Stimulated activated CD8-positive, alpha-beta memory T cell treated with anti-CD3 and anti-CD28 coated beads, Interleukin-12 subunit alpha, Interleukin-12 subunit beta, amount 100 ng/mL, for 24 hours (primary cell): ENCODE measurements at regions not wholly inside any gene's neighbourhood (a gene's known extent, or its start where the extent isn't known, plus 50 kb on each side); places are given as distances from the start of the nearest gene placed in this dataset.

ENCODE experiments used
- DNase-seq: peaks from one replicate; pipeline ENCODE4 v3.0.0-alpha.2; 2020; ENCODE audit errors: extremely low read depth

DNA sequence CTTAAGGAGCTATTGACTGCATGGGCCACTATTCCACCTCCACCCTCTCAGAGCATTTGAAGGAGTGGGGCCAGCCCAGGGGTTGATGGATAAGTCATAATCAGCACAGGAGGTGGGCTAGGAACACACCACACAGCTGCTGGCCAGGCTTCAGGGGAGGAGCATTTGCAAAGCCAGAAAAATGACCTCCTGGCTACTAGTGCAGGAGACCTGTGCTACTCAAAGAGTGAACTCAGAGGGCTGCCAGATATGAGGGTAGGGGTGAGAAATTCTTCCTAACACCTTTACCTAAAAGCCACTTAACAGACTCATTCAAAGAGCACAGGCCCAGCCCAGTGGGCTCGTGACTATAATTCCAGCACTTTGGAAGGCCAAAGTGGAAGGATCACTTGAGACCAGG is 210.8 kb downstream of the TBXT start:
- DNase-seq: no peak

- DNase-seq: no peak
Observed at GRCh38 chr6:165952514-165952913, 215.1 kb downstream of the TBXT start.

DNA sequence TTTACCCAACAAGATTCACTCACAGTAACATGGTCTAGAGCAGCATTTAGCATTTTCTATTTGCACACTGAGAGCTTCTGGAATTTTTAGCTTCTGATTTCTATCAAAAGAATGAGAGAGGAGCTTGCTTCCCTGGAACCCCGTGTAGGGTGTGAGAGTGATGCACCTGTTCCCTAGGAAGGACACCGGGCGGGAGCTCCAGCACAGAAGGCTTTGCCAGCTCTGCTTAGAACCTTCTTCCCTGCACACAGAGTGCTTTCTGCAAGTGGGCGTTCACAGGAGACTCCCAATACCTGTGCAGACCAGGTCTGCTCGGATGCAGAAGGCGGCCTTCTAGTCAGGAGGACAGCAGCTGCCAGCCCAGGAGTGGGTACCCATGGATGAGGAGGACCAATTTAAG is 217.3 kb downstream of the TBXT start:
- no peak for DNase-seq

- no peak for DNase-seq
Observed at GRCh38 chr6:165949324-165949723, 218.3 kb downstream of the TBXT start.

GRCh38 chr6:165944002-165944466 is 223.6 kb downstream of the TBXT start:
- DNase-seq: no peak

GRCh38 chr6:165941786-165942185 is 225.9 kb downstream of the TBXT start:
- DNase-seq: no peak

DNA sequence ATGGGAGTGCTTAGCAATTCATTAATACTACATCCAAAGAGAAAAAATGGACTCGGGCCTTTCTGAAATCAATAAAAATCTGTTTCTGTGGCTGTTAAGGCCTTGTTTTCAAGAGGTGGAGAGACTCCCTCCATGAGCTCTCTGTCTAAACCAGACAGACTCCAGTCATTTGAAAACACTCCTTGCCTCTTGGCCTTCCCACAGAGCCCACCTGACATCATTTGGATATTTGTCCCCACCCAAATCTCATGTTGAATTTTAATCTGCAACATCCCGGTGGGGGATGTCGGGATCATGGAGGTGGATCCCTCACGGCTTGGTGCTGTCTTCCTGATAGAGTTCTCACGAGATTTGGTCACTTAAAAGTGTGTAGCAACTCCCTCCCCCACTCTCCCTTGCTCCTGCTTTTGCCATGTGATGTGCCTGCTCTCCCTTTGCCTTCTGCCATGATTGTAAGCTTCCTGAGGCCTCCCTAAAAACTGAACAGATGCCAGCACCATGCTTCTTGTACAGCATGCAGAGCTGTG is 226.3 kb downstream of the TBXT start:
- no peak for DNase-seq

- no peak for DNase-seq
Observed at GRCh38 chr6:165940366-165940765, 227.3 kb downstream of the TBXT start.

DNA sequence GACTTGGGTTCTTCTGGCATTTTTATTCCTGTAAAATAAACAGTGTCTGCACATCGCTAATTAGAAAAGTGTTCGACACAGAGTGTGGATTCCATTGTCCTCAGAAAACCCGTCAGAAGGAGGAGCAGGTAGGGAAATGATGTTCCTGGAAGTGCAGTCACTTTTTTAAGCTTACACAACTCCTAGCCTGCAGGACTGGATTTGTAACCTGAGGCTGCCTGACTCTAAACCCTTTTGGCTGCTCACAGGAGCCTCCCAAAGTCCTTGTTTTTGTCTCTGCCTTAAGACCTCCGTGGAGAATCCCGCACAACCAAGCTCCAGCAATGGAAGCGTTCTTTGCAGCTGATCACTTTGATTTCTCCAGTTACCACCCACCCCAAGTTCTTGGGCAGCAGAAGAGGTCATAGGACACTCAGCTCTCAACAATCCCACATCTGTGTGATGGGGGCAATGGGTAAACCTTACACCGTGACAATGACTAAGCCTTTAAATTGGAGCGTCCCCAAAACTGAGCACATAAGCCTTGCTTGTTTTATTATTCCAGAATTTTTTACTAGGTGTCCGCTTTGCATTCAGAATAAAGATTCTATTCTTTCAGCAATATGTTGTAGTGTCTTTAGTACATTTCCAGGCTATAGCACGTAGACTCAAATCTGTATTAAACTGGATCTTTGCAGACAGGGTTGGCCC is 227.9 kb downstream of the TBXT start:
- DNase-seq: no peak

GRCh38 chr6:165939047-165939446 is 228.6 kb downstream of the TBXT start:
- DNase-seq: no peak

DNA sequence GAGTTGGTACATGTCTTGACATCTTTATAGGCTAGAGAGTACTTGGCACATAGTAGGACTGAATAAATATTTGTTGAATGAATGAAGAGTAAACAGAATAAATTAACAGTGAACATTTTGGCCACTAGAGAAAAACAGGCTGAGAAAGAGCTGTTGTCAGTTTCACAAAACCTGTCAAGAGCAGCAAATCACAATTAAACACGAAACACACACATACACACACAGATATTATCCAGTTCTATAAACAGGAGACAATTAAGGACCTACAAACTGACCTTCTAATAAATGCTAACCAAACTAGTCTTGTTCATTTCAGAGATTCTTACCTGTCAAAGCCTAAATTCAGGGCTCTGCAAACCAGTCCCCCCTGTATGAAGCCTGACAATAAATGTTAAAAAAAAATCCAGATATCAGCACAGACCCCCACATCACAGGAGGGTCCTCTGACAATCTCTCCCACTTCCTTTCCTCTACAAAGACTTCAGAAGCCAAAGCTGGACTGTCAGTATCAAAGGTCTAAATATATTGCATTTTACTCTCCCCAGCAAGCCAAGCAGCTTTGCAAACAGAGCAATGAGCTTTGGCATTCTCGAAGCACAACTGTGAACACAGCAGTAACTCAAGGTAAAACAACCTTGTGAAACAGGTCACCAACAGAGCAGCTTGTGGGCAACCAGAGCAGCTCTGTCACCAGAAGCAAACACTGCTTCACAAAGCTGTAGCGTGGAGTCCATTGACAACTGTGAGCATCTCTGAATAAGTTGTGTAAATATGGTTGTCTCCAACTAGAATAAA is 229.9 kb downstream of the TBXT start:
- DNase-seq: no peak

DNA sequence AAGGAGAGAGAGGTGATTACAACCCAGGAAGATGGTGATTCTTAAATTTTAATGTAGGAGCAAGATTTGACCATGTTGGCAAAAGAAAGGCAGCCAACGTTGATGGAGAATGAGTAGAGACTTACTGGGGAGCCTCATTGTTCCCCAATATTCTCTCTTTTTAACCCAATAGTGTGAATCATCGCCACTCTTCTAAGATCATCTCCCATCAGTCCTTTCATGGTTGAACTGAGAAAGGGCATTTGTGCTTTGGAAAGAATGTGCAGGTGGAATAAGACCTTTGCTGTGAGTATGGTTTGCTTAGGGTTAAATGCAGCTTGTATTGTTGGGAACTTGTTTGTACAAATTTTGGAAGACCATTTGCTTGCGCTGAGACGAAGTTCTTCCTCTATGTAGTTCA is 231.0 kb downstream of the TBXT start:
- no peak for DNase-seq

- DNase-seq: no peak
Observed at GRCh38 chr6:165936096-165936495, 231.6 kb downstream of the TBXT start.

- DNase-seq: no peak
Observed at GRCh38 chr6:165931675-165932074, 236.0 kb downstream of the TBXT start.

- no peak for DNase-seq
Observed at GRCh38 chr6:165930668-165931214, 236.9 kb downstream of the TBXT start.

DNA sequence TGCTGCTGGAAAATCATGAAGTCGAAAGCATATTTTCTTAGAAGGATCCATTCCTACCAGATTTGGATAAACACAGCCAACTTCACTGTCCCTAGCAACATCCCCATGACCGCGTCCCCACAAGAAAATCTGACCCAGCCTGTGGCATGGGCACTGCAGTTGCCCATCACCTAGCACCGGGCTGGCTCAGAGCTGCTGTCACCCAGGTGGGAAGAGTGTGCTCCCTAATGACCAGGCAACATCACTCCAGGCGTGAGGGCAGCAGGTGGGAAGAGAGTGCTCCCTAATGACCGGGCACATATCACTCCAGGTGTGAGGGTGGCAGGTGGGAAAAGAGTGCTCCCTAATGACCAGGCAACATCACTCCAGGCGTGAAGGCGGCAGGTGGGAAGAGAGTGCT is 238.0 kb downstream of the TBXT start:
- DNase-seq: no peak

- no peak for DNase-seq
Observed at GRCh38 chr6:165926378-165926777, 241.3 kb downstream of the TBXT start.

- no peak for DNase-seq
Observed at GRCh38 chr6:165925474-165926156, 242.0 kb downstream of the TBXT start.

- DNase-seq: no peak
Observed at GRCh38 chr6:165922309-165922794, 245.3 kb downstream of the TBXT start.

DNA sequence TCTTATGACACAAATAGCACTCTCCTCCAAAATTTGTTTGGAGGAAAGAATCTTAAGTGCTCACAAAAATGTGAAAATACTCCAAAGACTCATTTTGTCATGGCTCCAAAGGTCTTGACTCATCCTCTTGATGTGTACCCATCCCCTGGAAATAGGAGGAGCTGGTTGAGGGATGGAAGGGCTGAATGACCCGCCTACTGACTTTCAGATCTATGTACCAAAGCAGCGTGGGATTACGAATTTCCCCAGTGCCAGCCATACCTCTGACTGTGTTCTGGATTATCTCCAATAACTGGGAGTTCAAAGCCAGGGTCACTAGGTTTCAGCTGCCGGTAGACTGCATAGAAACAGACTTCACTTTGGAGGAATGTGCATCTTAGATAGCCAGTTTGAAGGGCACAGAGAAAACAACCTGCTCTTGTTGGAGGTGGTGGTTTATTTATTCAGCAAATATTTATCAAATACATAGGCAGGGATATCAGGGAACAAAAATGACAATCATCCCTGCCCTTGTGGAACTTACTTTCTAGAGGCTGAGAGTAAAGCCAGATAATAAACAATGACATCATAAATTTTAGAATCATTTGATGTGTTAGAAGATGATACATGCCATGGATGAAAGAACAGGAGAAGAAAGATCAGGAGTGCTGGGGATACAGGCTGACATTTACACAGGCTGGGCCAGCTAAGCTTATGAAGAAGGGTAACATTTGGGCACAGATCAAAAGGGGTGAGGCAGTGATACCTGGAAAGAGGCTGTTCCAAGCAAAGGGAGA is 246.6 kb downstream of the TBXT start:
- DNase-seq: no peak

GRCh38 chr6:165917576-165917975 is 250.1 kb downstream of the TBXT start:
- DNase-seq: no peak
